ENCODE measurements at regions not wholly inside any gene's neighbourhood (a gene's known extent, or its start where the extent isn't known, plus 50 kb on each side); places are given as distances from the start of the nearest gene placed in this dataset.
"Not testable (repeated sequence)": the region's sequence is repeated elsewhere in the genome, so short reads cannot be mapped to it uniquely, and the experiment has no call there.

DNA sequence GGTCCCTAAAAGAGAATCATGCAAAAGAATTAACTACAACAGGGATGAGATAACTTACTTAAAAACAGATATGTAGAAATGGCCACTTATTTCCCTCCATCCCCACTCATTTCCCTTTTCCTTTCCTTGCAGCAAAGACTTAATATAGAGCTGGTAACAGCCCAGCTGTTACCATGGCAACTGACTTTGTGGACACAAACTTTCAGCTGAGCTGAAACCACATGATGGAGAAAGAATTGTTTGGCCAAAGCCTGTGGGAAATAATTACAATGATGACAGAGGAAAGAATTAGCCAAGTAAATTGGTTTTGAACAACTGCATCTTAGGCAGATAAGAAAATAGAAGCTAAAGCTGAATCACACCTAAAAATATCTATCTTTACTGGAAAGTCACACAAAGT, 364.9 kb downstream of the GALC start:
- peak; percentile 15 for DNase-seq

GRCh38 chr14:87626266-87626665, 366.7 kb downstream of the GALC start:
- DNase-seq = no peak

DNA sequence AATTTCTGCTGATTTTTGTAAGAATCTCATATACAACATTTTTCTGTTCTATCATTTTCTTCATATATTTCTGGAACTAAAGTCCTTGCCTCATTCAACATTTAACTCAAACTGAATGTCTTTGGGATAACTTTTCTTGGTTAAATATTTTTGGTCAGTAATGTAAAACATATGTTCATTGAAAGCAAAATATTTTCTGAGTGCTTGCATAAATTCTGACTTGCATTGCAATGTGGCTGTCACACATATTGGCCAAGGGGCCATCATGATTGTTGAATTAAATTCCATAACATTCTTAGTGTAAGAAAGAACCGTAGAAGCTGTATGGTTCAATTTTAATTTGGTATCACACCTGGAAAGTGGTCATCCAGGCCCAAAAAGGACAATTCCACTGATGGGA, 369.4 kb downstream of the GALC start:
- DNase-seq = no peak

GRCh38 chr14:87617079-87617478, 375.9 kb downstream of the GALC start:
- DNase-seq = no peak

DNA sequence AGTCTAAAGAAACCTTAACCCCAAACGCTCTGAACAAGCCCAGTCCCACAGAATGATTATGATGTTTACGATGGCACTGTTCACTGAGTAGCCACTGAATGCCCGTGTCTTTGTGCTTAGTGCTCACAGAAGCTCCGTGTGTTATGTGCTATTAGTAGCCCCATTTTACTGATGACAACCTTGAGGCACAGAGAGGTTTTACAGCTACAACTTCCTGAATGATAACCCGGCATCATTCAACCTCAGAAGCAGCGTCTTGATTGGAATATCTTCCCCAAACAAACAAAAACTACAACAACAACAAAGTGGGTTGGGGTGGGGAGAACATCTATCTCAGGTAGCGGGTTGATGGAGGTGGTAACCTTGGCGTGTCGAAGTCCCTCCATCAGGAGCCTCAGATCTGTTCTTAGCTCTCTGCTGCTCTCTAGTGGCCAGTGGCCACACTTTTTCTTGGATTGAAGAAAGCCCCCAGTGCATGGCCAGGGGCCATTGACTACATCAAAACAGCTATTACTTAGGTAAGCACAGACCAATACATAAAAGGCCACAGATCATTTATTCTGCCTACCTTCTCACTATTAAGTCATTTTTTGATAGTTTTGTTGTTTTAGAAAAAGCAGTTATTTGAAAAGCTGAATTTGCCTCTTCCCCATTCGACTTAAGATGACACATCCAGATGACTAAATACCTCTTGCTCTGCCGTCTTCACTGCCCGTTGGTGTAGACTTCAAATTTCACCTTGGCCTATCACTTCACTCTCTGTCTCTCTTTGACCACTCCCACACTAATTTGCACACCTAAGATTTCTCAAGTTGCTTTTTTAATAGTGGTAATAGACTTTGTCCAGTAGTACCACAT, 376.9 kb downstream of the GALC start:
- no peak for DNase-seq

GRCh38 chr14:87615047-87615446, 377.9 kb downstream of the GALC start:
- no peak for DNase-seq

GRCh38 chr14:87613881-87614280, 379.1 kb downstream of the GALC start:
- DNase-seq = no peak

GRCh38 chr14:87607056-87607455, 385.9 kb downstream of the GALC start:
- DNase-seq = not testable (repeated sequence)

DNA sequence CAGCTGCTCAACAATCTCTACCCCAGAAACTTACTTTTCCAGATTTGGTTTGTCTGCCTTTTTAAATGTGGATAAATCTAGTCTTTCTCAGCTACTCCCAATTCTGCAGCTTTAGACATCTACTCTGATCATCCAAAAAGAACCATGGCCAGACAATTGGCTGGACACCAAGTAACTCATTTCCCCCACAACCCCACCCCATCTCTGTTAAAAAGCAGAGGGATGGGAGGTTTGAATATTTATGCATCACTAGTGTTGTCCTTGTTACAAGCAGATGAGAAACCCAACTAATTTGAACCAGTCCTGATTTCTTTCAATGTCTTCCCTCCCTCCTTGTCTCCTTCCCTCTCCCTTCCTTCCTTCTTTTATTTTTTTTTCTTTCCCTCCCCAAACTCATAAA, 391.9 kb downstream of the GALC start:
- no peak for DNase-seq

- DNase-seq = no peak
Measured at GRCh38 chr14:87600240-87600639, 392.7 kb downstream of the GALC start.

GRCh38 chr14:87581298-87581697, 411.7 kb downstream of the GALC start:
- no peak for DNase-seq

- no peak for DNase-seq
Measured at GRCh38 chr14:87579036-87579435, 413.9 kb downstream of the GALC start.

DNA sequence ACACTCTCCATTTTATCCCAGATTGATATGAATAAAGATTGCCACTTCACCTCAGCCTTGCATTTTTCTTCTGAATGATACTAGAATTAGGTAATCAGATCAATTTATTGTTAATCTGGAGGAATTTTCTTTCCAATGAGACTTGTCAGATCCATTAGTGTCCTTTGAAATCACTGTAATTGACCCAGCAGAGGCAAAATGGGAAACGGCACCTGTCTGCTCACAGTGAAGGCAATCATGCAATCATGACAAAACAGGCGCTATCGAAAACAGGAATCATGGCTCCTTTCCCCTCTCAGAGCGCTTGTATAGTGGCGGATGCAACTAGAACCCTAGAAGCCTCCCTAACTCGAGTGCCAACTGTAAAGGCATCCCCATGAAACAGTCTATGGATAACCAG, 417.6 kb downstream of the GALC start:
- DNase-seq = no peak

GRCh38 chr14:87573591-87573990, 419.4 kb downstream of the GALC start:
- no peak for DNase-seq

DNA sequence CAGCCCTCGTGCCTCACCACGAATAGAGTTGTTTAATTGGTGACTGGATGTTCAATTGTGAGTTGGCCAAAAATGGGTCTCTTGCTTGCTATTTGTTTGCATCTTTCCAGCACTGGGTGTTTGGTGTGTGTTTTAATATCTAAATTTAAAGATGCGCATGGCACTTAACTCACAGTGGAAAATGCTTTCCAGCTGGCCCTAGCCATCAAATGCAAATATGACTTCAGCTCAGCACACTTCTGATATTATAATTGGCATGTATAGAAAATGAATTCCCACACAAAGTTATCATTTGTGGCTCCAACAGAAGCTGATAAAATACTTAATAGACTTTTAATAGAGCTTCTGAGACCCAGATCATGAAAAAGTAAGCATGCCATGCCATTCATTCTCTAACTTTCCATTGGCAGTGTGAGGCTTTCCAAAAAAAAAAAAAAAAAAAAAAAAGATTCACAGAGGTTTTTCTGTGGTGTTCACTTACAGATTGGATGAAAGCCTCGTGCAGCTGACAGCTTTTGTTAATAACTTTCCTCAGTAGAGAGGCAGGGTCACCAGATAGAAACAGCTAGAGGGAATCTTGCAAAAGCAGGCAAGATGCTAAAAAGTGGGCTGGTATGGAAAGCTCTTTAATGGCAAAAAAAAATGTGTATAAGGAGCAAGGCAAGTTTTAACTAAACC, 425.2 kb downstream of the GALC start:
- no peak for DNase-seq

DNA sequence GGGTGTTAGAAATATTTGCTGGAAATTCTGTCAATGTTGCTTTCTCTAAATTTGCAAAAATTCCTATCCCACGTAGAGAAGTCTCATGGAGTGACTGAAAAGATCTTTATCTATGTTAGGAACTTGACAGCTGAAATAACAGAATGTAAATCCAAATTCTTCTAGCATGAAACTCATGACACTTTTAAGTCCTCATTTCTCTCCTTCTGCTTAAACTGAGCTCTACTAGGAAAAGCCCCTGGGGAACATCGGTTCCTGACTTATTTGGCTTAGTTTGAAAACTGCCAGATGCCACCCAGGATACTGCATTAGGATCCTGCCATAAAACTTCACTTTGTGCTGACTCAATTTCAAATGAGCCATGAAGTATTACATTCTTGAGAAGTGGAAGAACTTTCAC, 426.0 kb downstream of the GALC start:
- peak; percentile 58 for DNase-seq

- DNase-seq = no peak
Measured at GRCh38 chr14:87547536-87547935, 445.4 kb downstream of the GALC start.

DNA sequence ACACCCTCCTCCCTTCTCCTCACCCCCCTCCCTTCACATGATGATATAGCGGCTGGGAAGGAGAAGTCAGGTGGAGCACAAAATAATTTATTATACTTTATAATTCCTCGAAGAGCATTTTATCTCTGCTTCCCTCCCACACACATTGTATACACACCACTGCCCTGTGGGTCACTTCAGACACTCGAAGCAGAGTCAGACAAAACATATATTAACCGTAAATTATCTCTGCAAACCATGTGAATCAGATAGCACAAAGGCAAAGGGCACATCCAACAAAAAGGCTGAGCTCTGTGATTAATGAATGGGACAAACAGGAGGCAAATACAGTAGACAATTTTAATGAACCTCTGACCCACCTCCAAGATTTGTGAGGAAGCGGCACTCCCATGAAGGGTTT, 450.7 kb downstream of the GALC start:
- DNase-seq = no peak

DNA sequence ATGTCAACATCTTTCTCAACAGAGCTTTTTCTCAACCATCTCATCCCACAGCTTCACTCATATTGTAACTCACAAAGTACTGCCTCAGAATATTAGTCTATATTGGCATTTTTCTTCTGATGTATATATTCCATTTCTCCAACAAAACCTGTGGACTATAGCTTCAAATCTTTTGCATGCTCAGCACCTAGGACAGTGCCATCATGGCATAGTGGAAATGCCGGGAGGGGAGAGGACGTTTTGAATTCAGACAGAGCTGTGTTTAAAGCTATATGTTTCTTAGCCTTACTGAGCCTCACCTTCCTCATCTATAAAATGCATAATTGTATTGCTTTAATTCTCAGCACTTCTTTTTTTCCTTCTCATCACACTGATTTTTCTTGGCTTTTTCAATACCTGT, 452.6 kb downstream of the GALC start:
- DNase-seq = no peak

DNA sequence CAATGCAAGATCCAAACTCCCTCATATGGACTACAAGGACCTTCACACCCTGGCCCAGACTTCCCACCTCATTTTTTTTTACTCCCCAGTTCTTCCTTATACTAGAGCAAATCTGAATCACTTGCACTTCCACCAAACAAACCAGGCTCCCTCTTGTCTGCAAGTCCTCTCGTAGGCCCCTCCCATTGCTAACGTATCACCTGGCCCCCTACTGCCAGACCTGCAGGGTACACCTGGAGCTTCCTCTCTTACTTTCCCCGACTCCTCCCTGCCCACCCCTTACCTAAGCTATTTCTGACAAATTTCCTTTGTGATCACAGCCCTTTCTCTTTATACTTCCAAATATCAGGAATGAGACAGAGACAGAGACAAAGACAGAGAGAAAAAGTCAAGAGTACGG, 463.9 kb downstream of the GALC start:
- DNase-seq = no peak

DNA sequence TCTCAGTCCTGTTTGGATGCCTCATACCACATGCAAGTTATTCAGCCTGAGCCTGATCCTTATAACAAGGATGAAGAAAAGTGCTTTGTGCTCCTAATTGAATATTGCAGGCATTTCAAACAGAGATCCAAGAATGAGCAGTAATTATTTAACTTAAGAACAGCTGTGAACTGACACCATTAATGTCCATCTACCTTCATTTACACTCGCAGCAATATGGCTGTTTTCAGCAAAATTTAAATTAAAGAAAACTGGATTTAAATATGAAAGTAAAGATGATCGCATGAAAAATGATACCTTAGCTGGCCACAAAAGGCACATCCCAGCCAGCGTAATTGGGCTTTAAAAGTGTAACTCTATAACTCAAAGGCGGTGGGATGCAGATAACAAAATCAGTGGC, 466.3 kb downstream of the GALC start:
- DNase-seq = no peak

- DNase-seq = no peak
Measured at GRCh38 chr14:87524011-87524410, 469.0 kb downstream of the GALC start.

DNA sequence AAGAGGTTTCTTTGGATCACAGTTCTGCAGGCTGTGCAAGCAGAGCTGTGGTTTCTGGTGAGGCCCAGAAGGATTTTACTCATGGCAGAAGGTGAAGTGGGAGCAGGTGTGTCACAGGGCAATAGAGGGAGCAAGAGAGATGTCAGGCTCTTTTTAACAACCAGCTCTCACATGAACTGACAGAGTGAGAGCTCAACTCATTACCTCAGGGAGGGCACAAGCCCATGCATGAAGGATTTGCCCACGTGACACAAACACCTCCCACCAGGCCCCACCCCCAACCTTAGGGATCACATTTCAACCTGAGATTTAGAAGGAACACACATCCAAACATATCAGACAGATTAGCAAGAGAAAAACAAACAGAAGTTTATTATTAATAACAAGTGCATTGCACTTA, 470.4 kb downstream of the GALC start:
- DNase-seq = peak; percentile 30

GRCh38 chr14:87508333-87508732, 484.6 kb downstream of the GALC start:
- no peak for DNase-seq

GRCh38 chr14:87503711-87504110, 489.3 kb downstream of the GALC start:
- DNase-seq = no peak

Measured in DMS79 (cell line).